GM12878 (cell line): ENCODE measurements at regions not wholly inside any gene's neighbourhood (a gene's known extent, or its start where the extent isn't known, plus 50 kb on each side); places are given as distances from the start of the nearest gene placed in this dataset.
A peak's percentile ranks its signal among the peaks of the same experiment; 100 is the strongest.

ENCODE experiments used
- ATF2 ChIP-seq: IDR thresholded peaks from 2 replicates; pipeline ENCODE4 v1.6.1; 2012; ENCODE audit warnings: low read length, inconsistent platforms
- BMI1 ChIP-seq: fragments of 450-650 bp; IDR thresholded peaks from 2 replicates; pipeline ENCODE4 v1.6.1; 2016; ENCODE audit warnings: mild to moderate bottlenecking, moderate library complexity, borderline replicate concordance
- CBX3 ChIP-seq: fragments of 200-600 bp; sonication (generic); IDR thresholded peaks from 2 replicates; pipeline ENCODE4 v1.6.1; 2016; ENCODE audit warnings: low read depth, borderline replicate concordance
- CBX5 ChIP-seq: sonication (generic); IDR thresholded peaks from 2 replicates; pipeline ENCODE4 v1.6.1; 2016; ENCODE audit warnings: low read depth, moderate library complexity, mild to moderate bottlenecking, inconsistent platforms
- CREM ChIP-seq: IDR thresholded peaks from 2 replicates; pipeline ENCODE4 v1.6.1; 2014; ENCODE audit warnings: antibody characterized with exemption, low read depth
- FOS ChIP-seq: IDR thresholded peaks from 3 replicates; pipeline ENCODE4 v1.6.1; 2011; ENCODE audit warnings: borderline replicate concordance; ENCODE audit not compliant: insufficient read length; ENCODE audit errors: extremely low read depth
- FOXK2 ChIP-seq: fragments of 450-650 bp; IDR thresholded peaks from 2 replicates; pipeline ENCODE4 v1.6.1; 2017; ENCODE audit warnings: mild to moderate bottlenecking, moderate library complexity
- HDAC2 ChIP-seq: fragments of 200-600 bp; sonication (generic); IDR thresholded peaks from 2 replicates; pipeline ENCODE4 v1.6.1; 2017
- MYB ChIP-seq: fragments of 150-350 bp; IDR thresholded peaks from 2 replicates; pipeline ENCODE4 v1.6.1; 2014; ENCODE audit warnings: mild to moderate bottlenecking, low read depth, low read length, borderline replicate concordance
- NBN ChIP-seq: fragments of 450-650 bp; IDR thresholded peaks from 2 replicates; pipeline ENCODE4 v1.6.1; 2016
- NFIC ChIP-seq: IDR thresholded peaks from 2 replicates; pipeline ENCODE4 v1.6.1; 2012; ENCODE audit warnings: low read depth, mild to moderate bottlenecking, inconsistent platforms, low read length, moderate library complexity
- PKNOX1 ChIP-seq: fragments of 450-650 bp; IDR thresholded peaks from 2 replicates; pipeline ENCODE4 v1.6.1; 2016; ENCODE audit warnings: mild to moderate bottlenecking
- POLR2AphosphoS2 ChIP-seq: IDR thresholded peaks from 2 replicates; pipeline ENCODE4 v1.6.1; 2011; ENCODE audit warnings: low read depth, mild to moderate bottlenecking, low read length, improper control_type of control experiment, moderate library complexity
- RELA ChIP-seq: fragments of 450-650 bp; IDR thresholded peaks from 2 replicates; pipeline ENCODE4 v1.8.0; 2014; ENCODE audit warnings: borderline replicate concordance; ENCODE audit not compliant: partially characterized antibody
- SP1 ChIP-seq: IDR thresholded peaks from one replicate; pipeline ENCODE4 v1.6.1; 2011; ENCODE audit warnings: low read depth, low read length
- SPI1 ChIP-seq: IDR thresholded peaks from 2 replicates; pipeline ENCODE4 v1.6.1; 2011; ENCODE audit warnings: low read depth, mild to moderate bottlenecking, low read length, moderate library complexity, borderline replicate concordance; ENCODE audit not compliant: insufficient read depth
- SREBF1 ChIP-seq: IDR thresholded peaks from 2 replicates; pipeline ENCODE4 v1.6.1; 2012; ENCODE audit warnings: mild to moderate bottlenecking, low read length
- SRF ChIP-seq, 2 experiments: IDR thresholded peaks; 2 replicates each; pipeline ENCODE4 v1.6.1; 2011; ENCODE audit warnings: low read depth in 2 of 2, low read length in 2 of 2, mild to moderate bottlenecking in 1 of 2, moderate library complexity in 1 of 2
- SUPT20H ChIP-seq: IDR thresholded peaks from 2 replicates; pipeline ENCODE4 v1.6.1; 2011; ENCODE audit warnings: low read depth, mild to moderate bottlenecking, low read length, moderate library complexity, borderline replicate concordance; ENCODE audit not compliant: control insufficient read depth
- TBL1XR1 ChIP-seq: IDR thresholded peaks from 2 replicates; pipeline ENCODE4 v1.6.1; 2012; ENCODE audit warnings: low read depth, low read length, improper control_type of control experiment
- TCF12 ChIP-seq: IDR thresholded peaks from 2 replicates; pipeline ENCODE4 v1.6.1; 2011; ENCODE audit warnings: low read depth, mild to moderate bottlenecking, low read length
- YY1 ChIP-seq: IDR thresholded peaks from 2 replicates; pipeline ENCODE4 v1.6.1; 2011; ENCODE audit warnings: low read depth, mild to moderate bottlenecking, low read length
- ZBTB33 ChIP-seq: fragments of 450-650 bp; IDR thresholded peaks from 2 replicates; pipeline ENCODE4 v1.6.1; 2017; ENCODE audit warnings: mild to moderate bottlenecking
- ZNF592 ChIP-seq: fragments of 450-650 bp; IDR thresholded peaks from 2 replicates; pipeline ENCODE4 v1.6.1; 2017; ENCODE audit warnings: mild to moderate bottlenecking, moderate library complexity

DNA sequence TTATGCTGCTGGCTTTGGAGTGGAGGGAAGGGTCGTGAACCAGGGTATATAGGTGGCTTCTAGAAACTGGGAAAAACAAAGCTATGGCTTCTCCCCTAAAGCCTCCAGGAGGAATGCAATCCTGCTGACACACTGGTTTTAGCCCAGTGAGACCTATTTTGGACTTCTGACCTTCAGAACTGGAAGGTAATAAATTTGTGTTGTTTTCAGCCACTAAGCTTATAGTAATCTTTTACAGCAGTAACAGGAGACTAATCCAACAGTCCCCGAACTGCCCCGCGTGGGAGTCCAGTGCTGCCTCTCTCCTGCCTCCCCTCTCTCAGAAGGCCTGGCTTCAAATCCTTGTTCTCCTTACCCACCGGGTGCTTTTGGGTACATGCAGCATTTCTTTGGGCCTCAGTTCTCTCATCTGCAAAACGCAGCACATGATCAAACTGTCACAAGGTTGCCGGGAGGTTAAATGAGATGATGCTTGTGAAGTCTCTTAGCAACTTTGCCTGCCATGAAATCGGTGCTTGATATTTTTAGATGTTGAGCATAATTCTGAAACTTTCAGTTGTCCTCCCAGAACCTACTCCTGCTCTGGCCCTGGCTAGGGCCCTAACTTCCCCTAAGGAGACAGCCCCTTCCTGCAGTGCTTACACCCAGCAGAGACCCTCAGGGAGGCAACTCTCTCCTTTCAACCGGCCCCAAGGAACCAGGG lies 127.3 kb upstream of the BOD1 start (continued):
- peak; percentile 56 for TF ChIP-seq ZNF592
- peak; percentile 82 for TF ChIP-seq NFIC
- TF ChIP-seq SUPT20H: no peak
- TF ChIP-seq POLR2AphosphoS2: no peak
- no peak for TF ChIP-seq TBL1XR1
- TF ChIP-seq FOXK2: no peak
- TF ChIP-seq SP1: no peak
- TF ChIP-seq CBX3: no peak
- TF ChIP-seq RELA: peak; percentile 49
- 0 out of 2 replicates have a peak, but pooled peaks have one; percentile 11 for TF ChIP-seq MYB
- no peak for TF ChIP-seq TCF12
- TF ChIP-seq ATF2: peak; percentile 64; the same call in 1 of the 2 replicates
- 0 out of 2 replicates have a peak, but pooled peaks have one; percentile 50 for TF ChIP-seq NBN
- TF ChIP-seq SRF (IDR thresholded peaks at IDR 0.05; ENCODE audit: low read depth in 2 of 2, low read length in 2 of 2): no peak
- no peak for TF ChIP-seq CBX5
- TF ChIP-seq BMI1: peak; percentile 44; the same call in 1 of the 2 replicates
- TF ChIP-seq FOS: no peak
- peak; percentile 42; the same call in 1 of the 2 replicates for TF ChIP-seq YY1
- TF ChIP-seq PKNOX1: peak; percentile 20; the same call in 1 of the 2 replicates
- TF ChIP-seq SPI1: no peak
- no peak for TF ChIP-seq ZBTB33
- TF ChIP-seq CREM: peak; percentile 77
- no peak for TF ChIP-seq HDAC2
- TF ChIP-seq SREBF1: no peak
